Sigmoid colon (tissue), 6 donors: ENCODE measurements at regions not wholly inside any gene's neighbourhood (a gene's known extent, or its start where the extent isn't known, plus 50 kb on each side); places are given as distances from the start of the nearest gene placed in this dataset.

ENCODE experiments used
- DNase-seq: peaks from one replicate; pipeline ENCODE4 v3.0.0-alpha.2; 2019
- H3K27ac ChIP-seq, 4 donors: fragments of 200-600 bp; sonication (generic); one replicate each; pipeline ENCODE4 v1.5.1; 2016 to 2019; ENCODE audit warnings: mild to moderate bottlenecking in 1 of 4
- H3K27me3 ChIP-seq, 3 donors: fragments of 200-600 bp; sonication (generic); one replicate each; pipeline ENCODE4 v1.5.1; 2019; ENCODE audit warnings: mild to moderate bottlenecking in 1 of 3
- H3K36me3 ChIP-seq, 4 donors: fragments of 200-600 bp; sonication (generic); one replicate each; pipeline ENCODE4 v1.5.1; 2016 to 2019
- H3K4me1 ChIP-seq, 4 donors: fragments of 200-600 bp; sonication (generic); one replicate each; pipeline ENCODE4 v1.5.1; 2017 to 2019
- H3K4me3 ChIP-seq, 4 donors: fragments of 200-600 bp; sonication (generic); one replicate each; pipeline ENCODE4 v1.5.1; 2017 to 2019; ENCODE audit warnings: mild to moderate bottlenecking in 2 of 4, moderate library complexity in 1 of 4
- H3K9me3 ChIP-seq, 4 donors: fragments of 200-600 bp in 3 of 4; sonication (generic) in 3 of 4; one replicate each; pipeline versions ENCODE4 v1.5.1 to v1.6.1; 2013 to 2019
- EP300 ChIP-seq, 4 donors: sonication (generic); formaldehyde crosslinking; IDR thresholded peaks; one replicate each; pipeline ENCODE4 v1.6.1; 2017; ENCODE audit warnings: antibody characterized with exemption in 4 of 4
- POLR2A ChIP-seq, 2 donors: fragments of 450-650 bp; IDR thresholded peaks; one replicate each; pipeline ENCODE4 v1.6.1; 2016; ENCODE audit warnings: antibody characterized with exemption in 2 of 2, mild to moderate bottlenecking in 2 of 2, moderate library complexity in 2 of 2
- POLR2AphosphoS5 ChIP-seq, 4 donors: sonication (generic); formaldehyde crosslinking; IDR thresholded peaks; one replicate each; pipeline ENCODE4 v1.6.1; 2017; ENCODE audit warnings: antibody characterized with exemption in 4 of 4
- WGBS, 2 donors: extraction: QIAGEN DNeasy Blood & Tissue Kit; methylation state at CpG; one replicate each; pipeline ENCODE4 v1.1.7; 2013; 5-methylcytosine and 5-hydroxymethylcytosine counted together
- intact Hi-C: fragments of 100-400 bp; cut with DNase I; formaldehyde crosslinking; loops from one replicate; pipeline ENCODE4 v1.15.1; 2023
- TF ChIP-seq, protein P1 (sequence below), 4 experiments: fragments of 450-650 bp in 3 of 4; fragments of 200-600 bp in 1 of 4; IDR thresholded peaks; one replicate each; pipeline ENCODE4 v1.5.1; 2016 to 2019; ENCODE audit warnings: antibody characterized with exemption in 4 of 4, mild to moderate bottlenecking in 3 of 4, moderate library complexity in 2 of 4
- donor health status: healthy with polysubstance abuse.
- donor health status: healthy.

DNA sequence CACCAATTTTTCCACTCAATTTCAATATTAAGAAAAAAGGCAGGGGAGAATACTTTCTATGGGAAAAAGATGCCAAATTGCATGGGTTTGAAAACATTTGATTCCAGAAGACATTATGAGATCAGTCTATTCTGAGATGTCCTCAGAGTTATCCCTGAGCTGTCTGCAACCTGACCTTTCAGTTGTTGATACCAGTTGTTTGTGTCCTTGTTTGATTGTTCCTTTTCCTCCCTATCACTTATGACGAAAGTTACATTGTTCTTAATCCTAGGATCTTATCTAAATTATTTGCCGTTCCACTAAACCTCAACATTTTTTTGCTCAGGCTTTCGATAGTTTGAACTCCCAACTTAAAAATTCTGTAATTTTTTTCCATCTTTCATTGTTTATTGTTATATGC is 336.3 kb upstream of the NOVA1 start:
- no peak for TF ChIP-seq POLR2A (IDR thresholded peaks at IDR 0.05)
- no peak for TF ChIP-seq EP300 (IDR thresholded peaks at IDR 0.05)
- no peak for TF ChIP-seq POLR2AphosphoS5 (IDR thresholded peaks at IDR 0.05)
- TF ChIP-seq, protein P1, sequence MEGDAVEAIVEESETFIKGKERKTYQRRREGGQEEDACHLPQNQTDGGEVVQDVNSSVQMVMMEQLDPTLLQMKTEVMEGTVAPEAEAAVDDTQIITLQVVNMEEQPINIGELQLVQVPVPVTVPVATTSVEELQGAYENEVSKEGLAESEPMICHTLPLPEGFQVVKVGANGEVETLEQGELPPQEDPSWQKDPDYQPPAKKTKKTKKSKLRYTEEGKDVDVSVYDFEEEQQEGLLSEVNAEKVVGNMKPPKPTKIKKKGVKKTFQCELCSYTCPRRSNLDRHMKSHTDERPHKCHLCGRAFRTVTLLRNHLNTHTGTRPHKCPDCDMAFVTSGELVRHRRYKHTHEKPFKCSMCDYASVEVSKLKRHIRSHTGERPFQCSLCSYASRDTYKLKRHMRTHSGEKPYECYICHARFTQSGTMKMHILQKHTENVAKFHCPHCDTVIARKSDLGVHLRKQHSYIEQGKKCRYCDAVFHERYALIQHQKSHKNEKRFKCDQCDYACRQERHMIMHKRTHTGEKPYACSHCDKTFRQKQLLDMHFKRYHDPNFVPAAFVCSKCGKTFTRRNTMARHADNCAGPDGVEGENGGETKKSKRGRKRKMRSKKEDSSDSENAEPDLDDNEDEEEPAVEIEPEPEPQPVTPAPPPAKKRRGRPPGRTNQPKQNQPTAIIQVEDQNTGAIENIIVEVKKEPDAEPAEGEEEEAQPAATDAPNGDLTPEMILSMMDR (IDR thresholded peaks at IDR 0.05) = no peak
- Histone ChIP-seq H3K27ac (no peak overlapping the region), H3K4me1 (no peaks in the 10 kb centered on the region), H3K4me3 (no peak overlapping the region), H3K9me3 (no peaks in the 10 kb centered on the region), H3K27me3 (no peaks in the 10 kb centered on the region), H3K36me3 (no peaks in the 10 kb centered on the region)
- intact Hi-C loops = no loop called here
- DNase-seq = no peak
- WGBS, 2 donors = 57 to 81% methylated on average over 3 of the region's 3 CpGs

DNA sequence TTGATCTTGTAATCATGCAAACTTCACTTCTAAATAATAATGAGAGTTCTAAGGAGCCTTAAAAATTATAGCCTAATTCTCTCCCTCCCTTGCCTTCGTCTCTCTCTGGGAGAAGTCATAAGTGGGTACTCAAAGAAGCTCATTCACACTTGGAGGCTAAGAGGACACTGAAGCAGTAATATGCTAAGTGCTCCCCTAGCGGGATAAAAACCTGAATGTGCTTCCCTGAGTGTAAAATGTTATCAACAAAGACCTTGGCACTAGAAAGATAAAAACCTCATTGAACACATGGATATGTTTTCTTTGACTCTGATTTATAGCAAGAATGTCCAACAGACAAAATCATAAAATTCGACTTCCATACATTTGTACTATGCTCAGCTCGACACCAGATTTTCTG is 337.9 kb upstream of the NOVA1 start:
- 17 to 51% methylated on average over 4 of the region's 4 CpGs for WGBS, 2 donors
- H3K36me3 ChIP-seq = no peaks in the 10 kb centered on the region
- TF ChIP-seq EP300 (IDR thresholded peaks at IDR 0.05) (no peak), POLR2AphosphoS5 (IDR thresholded peaks at IDR 0.05) (no peak), POLR2A (IDR thresholded peaks at IDR 0.05) (no peak)
- TF ChIP-seq, protein P1 (IDR thresholded peaks at IDR 0.05) = no peak
- no peaks in the 10 kb centered on the region for H3K9me3 ChIP-seq
- intact Hi-C loops = no loop called here
- H3K4me1 ChIP-seq = no peaks in the 10 kb centered on the region
- H3K27me3 ChIP-seq = no peaks in the 10 kb centered on the region
- no peak for DNase-seq
- no peak overlapping the region for H3K27ac ChIP-seq
- H3K4me3 ChIP-seq = no peak overlapping the region

DNA sequence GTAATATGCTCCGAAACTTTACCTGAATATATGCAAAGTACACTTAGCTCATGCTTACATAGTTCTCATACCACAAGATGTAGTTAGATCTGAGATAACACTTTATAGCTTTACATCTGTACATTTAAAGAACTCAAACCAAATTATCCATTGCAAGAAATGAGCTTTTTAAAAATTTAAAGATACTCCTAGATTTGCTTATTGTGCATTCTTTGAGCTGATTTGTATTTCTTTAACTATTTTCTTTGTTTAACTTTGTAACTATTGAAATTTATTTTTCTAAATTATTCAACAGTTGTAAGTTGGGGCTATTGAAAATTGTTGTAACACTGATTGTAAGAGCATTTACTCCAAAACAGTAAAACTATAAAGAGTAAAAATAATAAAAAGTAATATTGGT is 340.2 kb upstream of the NOVA1 start:
- Histone ChIP-seq H3K4me1 (no peaks in the 10 kb centered on the region), H3K4me3 (no peak overlapping the region), H3K36me3 (no peaks in the 10 kb centered on the region), H3K9me3 (no peaks in the 10 kb centered on the region), H3K27ac (no peak overlapping the region), H3K27me3 (no peaks in the 10 kb centered on the region)
- DNase-seq = no peak
- intact Hi-C loops = no loop called here
- TF ChIP-seq EP300 (IDR thresholded peaks at IDR 0.05) = no peak
- no peak for TF ChIP-seq POLR2A (IDR thresholded peaks at IDR 0.05)
- TF ChIP-seq, protein P1 (IDR thresholded peaks at IDR 0.05) = no peak
- no peak for TF ChIP-seq POLR2AphosphoS5 (IDR thresholded peaks at IDR 0.05)
- 78 to 88% methylated on average over 1 of the region's 1 CpG for WGBS, 2 donors

DNA sequence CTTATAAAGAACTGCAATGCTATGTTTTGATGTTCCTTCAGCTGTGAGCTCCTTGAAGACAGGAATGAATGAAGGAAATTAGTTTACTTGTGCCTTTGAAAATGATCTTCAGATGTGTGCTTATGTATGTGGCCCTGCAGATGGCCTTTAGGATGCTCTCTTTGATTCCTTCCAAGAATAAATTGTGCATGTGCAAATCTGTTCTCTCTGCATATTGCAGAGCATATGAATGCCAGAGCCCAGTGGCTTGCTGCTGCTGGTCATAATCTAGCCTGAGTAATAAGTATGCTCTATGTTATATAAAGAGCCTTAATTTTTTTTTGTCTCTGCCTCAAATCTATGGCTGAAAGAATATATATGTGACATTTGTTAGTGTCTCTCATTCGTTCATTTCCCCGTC is 341.9 kb upstream of the NOVA1 start:
- Histone ChIP-seq H3K36me3 (no peaks in the 10 kb centered on the region), H3K27me3 (no peaks in the 10 kb centered on the region), H3K27ac (no peak overlapping the region), H3K4me3 (no peak overlapping the region), H3K9me3 (no peaks in the 10 kb centered on the region), H3K4me1 (no peaks in the 10 kb centered on the region)
- intact Hi-C loops = no loop called here
- WGBS, 2 donors = 92 to 94% methylated on average over 2 of the region's 2 CpGs
- no peak for TF ChIP-seq EP300 (IDR thresholded peaks at IDR 0.05)
- no peak for TF ChIP-seq POLR2AphosphoS5 (IDR thresholded peaks at IDR 0.05)
- no peak for TF ChIP-seq POLR2A (IDR thresholded peaks at IDR 0.05)
- TF ChIP-seq, protein P1 (IDR thresholded peaks at IDR 0.05) = no peak
- no peak for DNase-seq

DNA sequence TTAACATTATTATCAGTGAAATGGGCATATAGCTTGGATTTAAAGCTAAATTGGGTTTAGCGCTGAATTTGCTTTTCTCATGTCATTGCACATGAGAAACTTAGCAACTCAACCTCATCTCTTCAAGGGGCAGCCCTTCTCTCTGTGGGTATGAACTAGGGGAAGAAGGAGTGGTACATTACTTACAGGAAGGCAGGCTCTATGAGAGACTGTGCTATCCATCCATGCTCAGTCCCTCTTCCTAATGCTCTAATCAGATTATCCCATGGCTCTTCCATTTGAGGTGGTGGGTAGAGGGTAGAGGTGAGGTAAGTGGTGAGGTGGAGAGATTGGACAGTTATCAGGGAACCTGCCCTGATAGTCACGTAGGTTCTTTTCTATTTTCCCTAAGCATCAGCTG is 343.7 kb upstream of the NOVA1 start:
- no peak for DNase-seq
- Histone ChIP-seq H3K9me3 (no peaks in the 10 kb centered on the region), H3K27me3 (no peaks in the 10 kb centered on the region), H3K27ac (no peak overlapping the region), H3K36me3 (no peaks in the 10 kb centered on the region), H3K4me1 (no peaks in the 10 kb centered on the region), H3K4me3 (no peak overlapping the region)
- intact Hi-C loops = no loop called here
- 88 to 91% methylated on average over 2 of the region's 2 CpGs for WGBS, 2 donors
- TF ChIP-seq POLR2A (IDR thresholded peaks at IDR 0.05) (no peak), POLR2AphosphoS5 (IDR thresholded peaks at IDR 0.05) (no peak), EP300 (IDR thresholded peaks at IDR 0.05) (no peak)
- TF ChIP-seq, protein P1 (IDR thresholded peaks at IDR 0.05) = no peak
